HG03469 (cell line): ENCODE measurements at regions not wholly inside any gene's neighbourhood (a gene's known extent, or its start where the extent isn't known, plus 50 kb on each side); places are given as distances from the start of the nearest gene placed in this dataset.
"Not testable (repeated sequence)": the region's sequence is repeated elsewhere in the genome, so short reads cannot be mapped to it uniquely, and the experiment has no call there.

Source experiments
- ATAC-seq: cut with Tn5 transposase; IDR thresholded peaks from one replicate; pipeline ENCODE4 v1.9.1; 2021; ENCODE audit warnings: mild to moderate bottlenecking, moderate library complexity, moderate number of reproducible peaks; ENCODE audit not compliant: unreplicated experiment

GRCh38 chr2:228444161-228444560 is 262.7 kb upstream of the SPHKAP start:
- ATAC-seq = no peak

- ATAC-seq = no peak
Measured at GRCh38 chr2:228433721-228434120, 252.2 kb upstream of the SPHKAP start.

DNA sequence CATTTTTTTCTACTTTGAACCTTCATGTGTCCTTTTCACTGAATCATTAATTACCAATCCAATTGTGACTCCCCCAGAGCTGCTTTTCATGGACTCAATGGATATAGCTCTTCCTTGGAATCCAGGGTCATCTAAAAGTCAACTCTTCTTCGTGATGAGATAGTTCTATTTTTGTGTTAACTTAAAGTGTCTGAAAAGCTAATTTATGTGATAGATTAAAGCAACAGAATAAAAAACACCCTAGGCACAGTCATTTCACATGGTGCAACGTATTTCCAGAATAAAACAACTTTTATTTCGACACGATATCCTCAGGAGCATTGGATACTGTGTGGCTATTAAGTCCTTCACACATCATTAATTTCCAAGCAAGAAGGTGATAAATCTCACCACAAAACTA is 250.6 kb upstream of the SPHKAP start:
- no peak for ATAC-seq

GRCh38 chr2:228430986-228431385 is 249.5 kb upstream of the SPHKAP start:
- no peak for ATAC-seq

- no peak for ATAC-seq
Measured at GRCh38 chr2:228426502-228427216, 245.2 kb upstream of the SPHKAP start.

- ATAC-seq = not testable (repeated sequence)
Measured at GRCh38 chr2:228425411-228426060, 244.0 kb upstream of the SPHKAP start.

- no peak for ATAC-seq
Measured at GRCh38 chr2:228417956-228418355, 236.5 kb upstream of the SPHKAP start.

GRCh38 chr2:228417526-228417925 is 236.0 kb upstream of the SPHKAP start:
- no peak for ATAC-seq

DNA sequence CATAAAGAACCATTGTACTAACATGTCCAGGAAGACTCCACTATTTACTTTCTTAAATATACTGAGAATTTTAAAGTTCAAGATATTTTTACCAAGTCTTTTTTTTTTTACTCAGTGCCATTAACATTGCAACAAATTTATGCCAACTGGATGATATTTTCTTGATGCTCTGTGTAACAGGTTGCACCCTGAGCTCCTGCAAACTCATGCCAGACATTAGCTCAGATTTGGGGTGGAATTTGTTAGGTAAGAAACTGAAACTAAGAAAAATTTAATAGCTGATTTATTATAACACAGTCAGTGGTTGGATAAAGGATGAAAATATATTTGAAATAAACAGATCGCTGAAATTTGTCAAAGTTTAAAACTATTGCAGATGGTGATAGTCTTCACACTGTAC is 228.6 kb upstream of the SPHKAP start:
- no peak for ATAC-seq

DNA sequence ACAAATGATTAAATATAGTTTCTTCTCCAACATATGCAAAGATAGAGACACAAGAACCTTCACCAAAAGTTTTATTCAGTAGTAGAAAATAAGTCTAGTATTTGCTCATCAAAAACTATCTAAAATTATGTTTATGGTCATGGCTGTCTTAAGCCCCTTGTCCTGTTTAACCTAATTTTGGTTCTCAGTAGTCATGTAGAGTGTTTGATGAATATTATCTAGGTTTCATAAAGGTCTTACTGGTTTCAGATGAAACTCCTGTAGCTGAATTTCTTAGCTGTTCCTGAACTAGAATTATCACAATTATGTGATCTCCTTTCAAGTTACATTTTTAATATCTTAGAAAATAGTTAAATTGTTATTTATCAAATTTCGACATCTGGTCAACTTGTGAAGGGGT is 228.0 kb upstream of the SPHKAP start:
- ATAC-seq = no peak

DNA sequence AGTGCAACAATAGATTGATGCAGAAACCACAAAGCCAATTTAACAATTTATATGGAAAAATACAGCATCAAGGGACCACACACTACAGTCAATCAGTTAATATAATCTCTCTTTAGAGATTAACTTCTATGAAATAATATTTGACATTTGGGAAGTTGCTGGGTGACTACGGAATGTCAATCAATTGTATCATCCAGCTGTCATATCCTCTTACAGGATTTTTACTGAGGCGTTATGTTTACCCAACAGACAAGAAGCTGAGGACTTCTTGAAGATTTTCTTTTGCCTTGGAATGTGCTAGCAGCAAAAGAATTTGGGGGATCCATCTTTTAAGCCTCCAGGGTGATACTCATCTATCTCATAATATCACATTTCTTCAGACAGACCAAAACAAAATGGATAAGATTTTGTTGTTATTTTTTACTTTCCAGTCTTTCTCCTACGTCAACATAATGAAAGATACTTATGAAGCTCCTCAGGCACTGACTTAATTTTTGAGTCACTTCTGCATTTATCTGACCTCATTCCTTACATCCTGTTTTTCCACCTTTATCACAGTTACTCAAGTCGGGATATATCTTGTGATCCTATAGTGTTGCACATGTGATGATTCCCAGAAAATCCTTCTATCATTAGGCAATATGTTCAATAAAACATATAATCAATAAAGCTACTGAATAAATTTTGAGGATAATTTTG is 227.2 kb upstream of the SPHKAP start:
- ATAC-seq = no peak

DNA sequence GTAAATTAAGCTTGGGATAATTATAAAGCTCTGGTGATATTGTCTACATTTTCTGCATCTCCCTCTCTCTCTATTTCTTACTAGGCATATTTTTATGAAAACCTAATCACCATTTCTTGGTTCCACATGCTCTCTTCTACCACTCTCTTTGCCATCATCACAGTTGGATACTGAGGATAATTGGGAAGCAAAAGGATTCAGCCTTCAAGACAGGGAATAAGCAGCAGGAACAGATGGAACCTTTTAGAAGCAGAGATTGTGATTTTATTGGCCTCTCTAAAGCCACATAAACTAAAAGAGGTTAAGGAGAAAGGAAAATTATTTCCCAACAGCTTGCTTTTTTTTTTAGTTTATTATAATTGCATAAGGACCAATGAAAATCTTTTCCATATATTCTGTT is 226.3 kb upstream of the SPHKAP start:
- no peak for ATAC-seq

GRCh38 chr2:228401065-228401912 is 219.8 kb upstream of the SPHKAP start:
- no peak for ATAC-seq

GRCh38 chr2:228387776-228388175 is 206.3 kb upstream of the SPHKAP start:
- ATAC-seq = no peak

DNA sequence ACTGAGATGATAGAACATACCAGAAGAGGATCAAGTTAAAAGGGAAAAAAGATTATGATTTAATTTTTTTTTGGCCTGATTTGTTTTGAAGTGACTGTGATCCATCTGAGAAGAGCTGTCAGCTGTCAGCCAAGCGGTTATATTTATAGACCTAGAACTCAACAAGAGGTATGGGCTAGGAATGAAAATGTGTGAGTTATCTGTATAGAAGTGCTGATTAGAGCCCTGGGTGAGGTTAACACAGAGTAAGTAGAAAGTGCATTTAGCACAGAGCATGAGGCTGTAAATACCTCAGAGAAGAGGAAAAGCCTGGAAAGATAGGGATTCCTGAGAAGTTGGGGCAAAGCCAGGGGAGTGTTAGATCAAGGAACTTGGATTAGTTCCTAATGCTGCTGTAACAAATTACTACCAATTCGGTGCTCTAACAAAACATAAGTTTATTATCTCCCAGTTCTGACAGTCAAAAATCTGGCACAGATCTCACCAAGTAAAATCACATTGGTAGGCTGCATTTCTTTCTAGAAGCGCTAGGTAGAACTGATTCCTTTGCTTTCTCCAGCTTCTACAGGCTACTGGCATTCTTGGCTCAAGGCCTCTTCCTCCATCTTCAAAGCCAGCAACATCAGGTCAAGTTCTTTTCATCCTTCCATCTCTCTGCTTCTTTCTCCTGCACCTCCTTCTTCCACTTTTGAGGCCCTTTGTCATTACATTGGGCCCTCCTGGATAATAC is 197.4 kb upstream of the SPHKAP start:
- no peak for ATAC-seq

- no peak for ATAC-seq
Measured at GRCh38 chr2:228378233-228378632, 196.7 kb upstream of the SPHKAP start.

DNA sequence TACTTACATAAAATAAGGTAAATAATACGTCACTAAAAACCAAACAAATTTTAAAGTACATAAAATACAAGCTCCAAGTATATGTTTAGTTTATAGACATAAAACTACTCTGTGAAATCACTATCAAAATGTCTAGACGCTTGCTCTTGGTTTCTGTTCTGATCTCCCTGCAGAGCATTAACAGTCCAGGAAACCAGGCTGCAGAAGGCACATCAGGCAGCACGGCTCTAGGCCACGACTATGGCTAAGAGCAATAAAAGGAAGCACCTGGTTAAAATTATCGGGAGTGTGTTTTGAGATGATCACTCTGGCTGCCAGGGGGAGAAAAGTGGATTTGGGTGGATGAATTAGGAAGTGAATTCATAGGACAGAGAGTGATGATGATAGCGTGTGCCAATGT is 196.0 kb upstream of the SPHKAP start:
- no peak for ATAC-seq

GRCh38 chr2:228374741-228375140 is 193.3 kb upstream of the SPHKAP start:
- no peak for ATAC-seq

GRCh38 chr2:228373191-228373590 is 191.7 kb upstream of the SPHKAP start:
- ATAC-seq = no peak

GRCh38 chr2:228372212-228372611 is 190.7 kb upstream of the SPHKAP start:
- ATAC-seq = no peak
